HCT116 (cell line): ENCODE measurements at regions not wholly inside any gene's neighbourhood (a gene's known extent, or its start where the extent isn't known, plus 50 kb on each side); places are given as distances from the start of the nearest gene placed in this dataset.

ENCODE experiments used
- ATF3 ChIP-seq: IDR thresholded peaks from 2 replicates; pipeline ENCODE4 v1.6.1; 2012
- CEBPB ChIP-seq: IDR thresholded peaks from 2 replicates; pipeline ENCODE4 v1.6.1; 2012; ENCODE audit warnings: low read depth
- CTCF ChIP-seq, 3 experiments: fragments of 200-600 bp in 1 of 3; sonication (generic) in 1 of 3; IDR thresholded peaks in 2 of 3; conservative IDR thresholded peaks in 1 of 3; 2 replicates each; pipeline ENCODE4 v1.5.1; 2012 to 2017; ENCODE audit warnings: low read depth in 2 of 3, low read length in 2 of 3, antibody characterized with exemption in 1 of 3, borderline replicate concordance in 1 of 3, control low read depth in 1 of 3, mild to moderate bottlenecking in 1 of 3, mixed read lengths in 1 of 3, mixed run types in 1 of 3, moderate library complexity in 1 of 3; ENCODE audit not compliant: insufficient read depth in 1 of 3
- EZH2 ChIP-seq: fragments of 200-600 bp; sonication (generic); IDR thresholded peaks from 2 replicates; pipeline ENCODE4 v1.6.1; 2017; ENCODE audit warnings: antibody characterized with exemption, mixed run types
- POLR2A ChIP-seq: IDR thresholded peaks from 2 replicates; pipeline ENCODE4 v1.7.0; 2011; ENCODE audit warnings: borderline replicate concordance; ENCODE audit not compliant: insufficient read depth, insufficient read length; ENCODE audit errors: extremely low read depth
- POLR2AphosphoS5 ChIP-seq: IDR thresholded peaks from 2 replicates; pipeline ENCODE4 v1.6.1; 2011; ENCODE audit warnings: mild to moderate bottlenecking, low read depth, low read length, moderate library complexity
- RAD21 ChIP-seq: IDR thresholded peaks from 2 replicates; pipeline ENCODE4 v1.6.1; 2012; ENCODE audit warnings: low read depth, mild to moderate bottlenecking
- REST ChIP-seq: IDR thresholded peaks from 2 replicates; pipeline ENCODE4 v1.6.1; 2012; ENCODE audit warnings: low read depth
- YY1 ChIP-seq: IDR thresholded peaks from 2 replicates; pipeline ENCODE4 v1.6.1; 2011; ENCODE audit warnings: low read length, low read depth, moderate library complexity, mild to moderate bottlenecking; ENCODE audit not compliant: insufficient replicate concordance; ENCODE audit errors: extremely low read depth
- ZFX ChIP-seq: fragments of 450-650 bp; IDR thresholded peaks from 2 replicates; pipeline ENCODE4 v1.6.1; 2017

GRCh38 chr12:30442461-30442860 lies 253.2 kb downstream of the IPO8 start:
- no peak for TF ChIP-seq ZFX
- no peak for TF ChIP-seq REST
- no peak for TF ChIP-seq CEBPB
- TF ChIP-seq POLR2A, result no peak
- TF ChIP-seq CTCF (IDR thresholded peaks at IDR 0.05 in 2 of 3, conservative IDR thresholded peaks at IDR 0.05 in 1 of 3; ENCODE audit: borderline replicate concordance in 1 of 3, insufficient read depth in 1 of 3, low read depth in 2 of 3, low read length in 2 of 3), result no peak
- no peak for TF ChIP-seq POLR2AphosphoS5
- TF ChIP-seq ATF3, result no peak
- no peak for TF ChIP-seq RAD21
- no peak for TF ChIP-seq EZH2
- TF ChIP-seq YY1, result no peak
